GM12801 (cell line): ENCODE measurements at regions not wholly inside any gene's neighbourhood (a gene's known extent, or its start where the extent isn't known, plus 50 kb on each side); places are given as distances from the start of the nearest gene placed in this dataset.

Experiments used
- TF ChIP-seq, protein P1 (sequence below): IDR thresholded peaks from one replicate; pipeline ENCODE4 v1.5.1; 2011; ENCODE audit warnings: control low read depth; ENCODE audit not compliant: insufficient read length; ENCODE audit errors: extremely low read depth

DNA sequence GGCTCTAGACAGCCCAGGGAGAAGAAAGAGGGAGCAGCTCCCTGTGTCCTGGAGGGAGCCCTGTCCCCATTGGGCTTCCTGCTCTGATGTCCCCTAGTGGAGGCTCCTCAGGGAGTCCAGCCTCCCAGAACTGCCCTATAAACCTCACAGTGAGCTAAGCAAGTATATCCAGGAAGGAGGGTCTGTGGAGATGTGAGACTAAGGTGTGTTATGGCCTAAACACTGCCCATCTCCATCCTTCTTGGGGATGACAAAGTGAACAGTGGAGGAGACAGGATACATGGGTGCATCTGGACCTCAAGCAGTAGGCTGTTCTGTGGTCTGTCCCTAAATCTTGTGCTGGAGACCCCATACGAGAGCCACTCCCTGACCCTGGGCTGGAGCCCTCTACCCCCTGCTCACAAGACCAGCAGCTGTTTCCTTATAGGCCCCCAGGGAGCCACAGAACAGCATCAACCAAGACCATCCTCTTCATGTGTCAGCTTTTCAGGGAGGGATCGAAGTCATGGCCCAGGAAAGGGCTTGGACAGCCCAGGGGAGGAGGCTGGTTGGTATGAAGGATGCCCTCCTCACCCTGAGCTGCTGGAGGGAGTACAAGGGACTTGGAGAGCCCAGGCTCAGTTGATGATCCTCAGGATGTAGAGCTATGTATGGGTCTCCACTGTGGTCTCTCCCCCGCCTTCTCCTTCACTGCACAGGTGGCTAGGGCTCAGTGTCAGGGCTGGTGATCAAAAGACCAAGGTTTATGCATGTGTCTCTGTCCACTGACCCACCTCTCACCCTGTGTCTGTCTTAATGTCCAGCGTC is 49.7 kb upstream of the TOP3B start:
- TF ChIP-seq, protein P1, sequence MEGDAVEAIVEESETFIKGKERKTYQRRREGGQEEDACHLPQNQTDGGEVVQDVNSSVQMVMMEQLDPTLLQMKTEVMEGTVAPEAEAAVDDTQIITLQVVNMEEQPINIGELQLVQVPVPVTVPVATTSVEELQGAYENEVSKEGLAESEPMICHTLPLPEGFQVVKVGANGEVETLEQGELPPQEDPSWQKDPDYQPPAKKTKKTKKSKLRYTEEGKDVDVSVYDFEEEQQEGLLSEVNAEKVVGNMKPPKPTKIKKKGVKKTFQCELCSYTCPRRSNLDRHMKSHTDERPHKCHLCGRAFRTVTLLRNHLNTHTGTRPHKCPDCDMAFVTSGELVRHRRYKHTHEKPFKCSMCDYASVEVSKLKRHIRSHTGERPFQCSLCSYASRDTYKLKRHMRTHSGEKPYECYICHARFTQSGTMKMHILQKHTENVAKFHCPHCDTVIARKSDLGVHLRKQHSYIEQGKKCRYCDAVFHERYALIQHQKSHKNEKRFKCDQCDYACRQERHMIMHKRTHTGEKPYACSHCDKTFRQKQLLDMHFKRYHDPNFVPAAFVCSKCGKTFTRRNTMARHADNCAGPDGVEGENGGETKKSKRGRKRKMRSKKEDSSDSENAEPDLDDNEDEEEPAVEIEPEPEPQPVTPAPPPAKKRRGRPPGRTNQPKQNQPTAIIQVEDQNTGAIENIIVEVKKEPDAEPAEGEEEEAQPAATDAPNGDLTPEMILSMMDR, result no peak
